ENCODE measurements at regions not wholly inside any gene's neighbourhood (a gene's known extent, or its start where the extent isn't known, plus 50 kb on each side); places are given as distances from the start of the nearest gene placed in this dataset.

- DNase-seq = no peak
Observed at GRCh38 chr11:134541951-134542350, 129.9 kb upstream of the B3GAT1 start.

- DNase-seq = no peak
Observed at GRCh38 chr11:134541355-134541754, 129.3 kb upstream of the B3GAT1 start.

GRCh38 chr11:134539285-134539684 lies 127.2 kb upstream of the B3GAT1 start:
- DNase-seq = no peak

- DNase-seq = no peak
Observed at GRCh38 chr11:134538742-134539141, 126.7 kb upstream of the B3GAT1 start.

GRCh38 chr11:134537941-134538340 lies 125.9 kb upstream of the B3GAT1 start:
- DNase-seq = no peak

GRCh38 chr11:134537296-134537695 lies 125.3 kb upstream of the B3GAT1 start:
- DNase-seq = no peak

- DNase-seq = no peak
Observed at GRCh38 chr11:134536677-134537076, 124.6 kb upstream of the B3GAT1 start.

GRCh38 chr11:134536219-134536618 lies 124.2 kb upstream of the B3GAT1 start:
- DNase-seq = no peak

- DNase-seq = no peak
Observed at GRCh38 chr11:134535029-134536025, 123.3 kb upstream of the B3GAT1 start.

GRCh38 chr11:134533511-134533910 lies 121.5 kb upstream of the B3GAT1 start:
- DNase-seq = no peak

- DNase-seq = no peak
Observed at GRCh38 chr11:134532921-134533421, 120.9 kb upstream of the B3GAT1 start.

GRCh38 chr11:134532131-134532920 lies 120.3 kb upstream of the B3GAT1 start:
- DNase-seq = no peak

- DNase-seq = no peak
Observed at GRCh38 chr11:134531327-134532130, 119.5 kb upstream of the B3GAT1 start.

GRCh38 chr11:134530636-134531326 lies 118.7 kb upstream of the B3GAT1 start:
- DNase-seq = no peak

- DNase-seq = no peak
Observed at GRCh38 chr11:134529212-134530096, 117.4 kb upstream of the B3GAT1 start.

- no peak for DNase-seq
Observed at GRCh38 chr11:134528453-134528852, 116.4 kb upstream of the B3GAT1 start.

- DNase-seq = no peak
Observed at GRCh38 chr11:134527382-134528243, 115.6 kb upstream of the B3GAT1 start.

- no peak for DNase-seq
Observed at GRCh38 chr11:134524896-134525845, 113.1 kb upstream of the B3GAT1 start.

- DNase-seq = no peak
Observed at GRCh38 chr11:134524201-134524600, 112.2 kb upstream of the B3GAT1 start.
